C4-2B (cell line): ENCODE measurements at regions not wholly inside any gene's neighbourhood (a gene's known extent, or its start where the extent isn't known, plus 50 kb on each side); places are given as distances from the start of the nearest gene placed in this dataset.

ENCODE experiments used
- ZFX ChIP-seq: fragments of 450-650 bp; IDR thresholded peaks from 2 replicates; pipeline ENCODE4 v1.6.1; 2017
- TF ChIP-seq, protein P1 (sequence below): fragments of 450-650 bp; conservative IDR thresholded peaks from 2 replicates; pipeline ENCODE4 v1.5.1; 2017; ENCODE audit warnings: mild to moderate bottlenecking

DNA sequence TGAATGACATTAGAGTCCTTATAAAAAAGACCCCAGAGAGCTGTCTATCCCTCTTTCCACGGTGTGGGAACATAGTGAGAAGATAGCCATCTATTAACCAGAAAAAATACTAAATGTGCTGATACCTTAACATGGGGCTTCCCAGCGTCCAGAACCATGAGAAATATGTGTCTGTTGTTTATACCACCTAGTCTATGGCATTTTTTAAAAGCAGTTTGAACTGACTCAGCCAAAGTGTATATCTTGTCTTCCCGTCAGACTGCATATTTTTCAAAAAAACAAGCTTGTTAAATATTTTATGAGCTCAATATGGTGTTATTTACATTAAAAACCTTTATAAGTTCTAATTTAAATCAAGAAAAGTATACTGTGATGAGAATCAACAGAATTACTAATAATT lies 255.3 kb downstream of the HGF start:
- TF ChIP-seq, protein P1, sequence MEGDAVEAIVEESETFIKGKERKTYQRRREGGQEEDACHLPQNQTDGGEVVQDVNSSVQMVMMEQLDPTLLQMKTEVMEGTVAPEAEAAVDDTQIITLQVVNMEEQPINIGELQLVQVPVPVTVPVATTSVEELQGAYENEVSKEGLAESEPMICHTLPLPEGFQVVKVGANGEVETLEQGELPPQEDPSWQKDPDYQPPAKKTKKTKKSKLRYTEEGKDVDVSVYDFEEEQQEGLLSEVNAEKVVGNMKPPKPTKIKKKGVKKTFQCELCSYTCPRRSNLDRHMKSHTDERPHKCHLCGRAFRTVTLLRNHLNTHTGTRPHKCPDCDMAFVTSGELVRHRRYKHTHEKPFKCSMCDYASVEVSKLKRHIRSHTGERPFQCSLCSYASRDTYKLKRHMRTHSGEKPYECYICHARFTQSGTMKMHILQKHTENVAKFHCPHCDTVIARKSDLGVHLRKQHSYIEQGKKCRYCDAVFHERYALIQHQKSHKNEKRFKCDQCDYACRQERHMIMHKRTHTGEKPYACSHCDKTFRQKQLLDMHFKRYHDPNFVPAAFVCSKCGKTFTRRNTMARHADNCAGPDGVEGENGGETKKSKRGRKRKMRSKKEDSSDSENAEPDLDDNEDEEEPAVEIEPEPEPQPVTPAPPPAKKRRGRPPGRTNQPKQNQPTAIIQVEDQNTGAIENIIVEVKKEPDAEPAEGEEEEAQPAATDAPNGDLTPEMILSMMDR = no peak
- TF ChIP-seq ZFX = no peak
